ENCODE measurements at regions not wholly inside any gene's neighbourhood (a gene's known extent, or its start where the extent isn't known, plus 50 kb on each side); places are given as distances from the start of the nearest gene placed in this dataset.

DNA sequence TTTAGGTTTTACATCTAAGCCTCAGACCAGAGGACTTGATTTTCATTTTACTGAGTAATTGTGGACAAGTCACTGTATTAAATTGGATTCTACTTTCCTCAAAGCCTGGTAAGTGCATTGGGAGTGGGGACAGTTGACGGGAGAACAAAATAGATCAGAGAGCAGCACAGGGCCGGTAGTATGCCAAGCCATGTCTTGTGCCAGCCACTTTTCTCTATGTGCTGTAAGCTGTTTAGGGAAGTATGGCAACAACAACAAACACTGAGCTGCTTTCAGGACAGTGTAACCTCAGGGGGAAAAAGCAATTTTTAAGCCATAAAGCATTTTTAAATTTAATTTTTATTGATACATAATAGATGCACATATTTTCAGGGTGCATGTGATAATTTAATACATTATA, 365.9 kb upstream of the IGFBP3 start:
- ChIA-PET POLR2A (no interaction called here), CTCF (no interaction called here)
- TF ChIP-seq SUZ12 (IDR thresholded peaks at IDR 0.05) (no peak), ELF4 (IDR thresholded peaks at IDR 0.05) (no peak), HDGF (IDR thresholded peaks at IDR 0.05; ENCODE audit: borderline replicate concordance) (no peak), TARDBP (IDR thresholded peaks at IDR 0.05) (no peak), L3MBTL2 (conservative IDR thresholded peaks at IDR 0.05) (no peak), FOXA1 (IDR thresholded peaks at IDR 0.05) (no peak), BHLHE40 (IDR thresholded peaks at IDR 0.05; ENCODE audit: borderline replicate concordance) (no peak), LEF1 (IDR thresholded peaks at IDR 0.05; ENCODE audit: borderline replicate concordance) (no peak), CTBP1 (IDR thresholded peaks at IDR 0.05; ENCODE audit: borderline replicate concordance) (no peak), FOXK2 (IDR thresholded peaks at IDR 0.05) (no peak), ZNF384 (IDR thresholded peaks at IDR 0.05) (no peak), ARNT (IDR thresholded peaks at IDR 0.05) (no peak), NFRKB (IDR thresholded peaks at IDR 0.05) (no peak), FOXM1 (IDR thresholded peaks at IDR 0.05; ENCODE audit: borderline replicate concordance) (no peak), SP1 (IDR thresholded peaks at IDR 0.05) (no peak)
- TF ChIP-seq, protein P1, sequence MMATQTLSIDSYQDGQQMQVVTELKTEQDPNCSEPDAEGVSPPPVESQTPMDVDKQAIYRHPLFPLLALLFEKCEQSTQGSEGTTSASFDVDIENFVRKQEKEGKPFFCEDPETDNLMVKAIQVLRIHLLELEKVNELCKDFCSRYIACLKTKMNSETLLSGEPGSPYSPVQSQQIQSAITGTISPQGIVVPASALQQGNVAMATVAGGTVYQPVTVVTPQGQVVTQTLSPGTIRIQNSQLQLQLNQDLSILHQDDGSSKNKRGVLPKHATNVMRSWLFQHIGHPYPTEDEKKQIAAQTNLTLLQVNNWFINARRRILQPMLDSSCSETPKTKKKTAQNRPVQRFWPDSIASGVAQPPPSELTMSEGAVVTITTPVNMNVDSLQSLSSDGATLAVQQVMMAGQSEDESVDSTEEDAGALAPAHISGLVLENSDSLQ (IDR thresholded peaks at IDR 0.05): no peak
- DNase-seq (ENCODE audit: extremely low spot score): no peak

DNA sequence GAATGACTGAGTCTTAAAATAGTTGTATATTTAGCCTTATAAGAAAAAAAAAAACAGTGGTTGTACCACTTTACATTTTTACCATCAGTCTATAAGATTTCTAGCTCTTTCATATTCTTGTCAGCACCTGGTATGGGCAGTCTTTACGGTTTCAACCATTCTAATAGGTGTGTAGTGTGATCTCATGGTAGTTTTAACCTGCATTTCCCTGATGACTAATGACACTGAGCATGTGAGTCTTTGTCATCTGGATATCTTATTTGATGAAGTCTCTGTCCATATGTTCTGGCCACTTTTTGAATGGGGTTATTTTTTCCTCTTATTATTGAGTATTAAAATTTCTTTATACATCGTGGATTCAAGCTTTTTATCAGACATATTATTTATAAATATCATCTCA, 365.3 kb upstream of the IGFBP3 start:
- POLR2A ChIA-PET: no interaction called here
- CTCF ChIA-PET: no interaction called here
- no peak for DNase-seq (ENCODE audit: extremely low spot score)
- TF ChIP-seq BHLHE40 (IDR thresholded peaks at IDR 0.05; ENCODE audit: borderline replicate concordance) (no peak), FOXA1 (IDR thresholded peaks at IDR 0.05) (no peak), SUZ12 (IDR thresholded peaks at IDR 0.05) (no peak), L3MBTL2 (conservative IDR thresholded peaks at IDR 0.05) (no peak), ZNF384 (IDR thresholded peaks at IDR 0.05) (no peak)

DNA sequence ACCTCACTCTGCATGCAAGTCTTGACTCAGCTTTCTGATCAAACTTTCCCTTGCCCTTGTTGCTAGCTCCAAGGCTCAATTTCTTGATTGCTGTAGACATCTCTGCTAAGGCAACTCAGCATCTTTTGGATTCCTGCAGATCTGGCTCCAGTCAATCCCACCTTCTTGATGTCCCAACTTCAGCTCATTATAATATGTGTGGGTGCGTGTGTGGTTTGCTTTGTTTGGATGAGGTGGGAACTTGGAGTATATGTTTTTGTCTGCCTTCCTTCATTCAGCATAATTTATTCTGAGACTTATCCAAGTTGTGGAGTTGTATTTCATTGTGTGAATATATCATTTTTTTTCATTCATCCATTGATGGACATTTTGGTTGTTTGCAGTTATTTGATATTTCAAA, 364.8 kb upstream of the IGFBP3 start:
- CTCF ChIA-PET: no interaction called here
- DNase-seq (ENCODE audit: extremely low spot score): no peak
- POLR2A ChIA-PET: no interaction called here
- TF ChIP-seq, protein P1 (IDR thresholded peaks at IDR 0.05): no peak
- TF ChIP-seq TARDBP (IDR thresholded peaks at IDR 0.05) (no peak), BHLHE40 (IDR thresholded peaks at IDR 0.05; ENCODE audit: borderline replicate concordance) (no peak), LEF1 (IDR thresholded peaks at IDR 0.05; ENCODE audit: borderline replicate concordance) (no peak), FOXM1 (IDR thresholded peaks at IDR 0.05; ENCODE audit: borderline replicate concordance) (no peak), SUZ12 (IDR thresholded peaks at IDR 0.05) (no peak), ARNT (IDR thresholded peaks at IDR 0.05) (no peak), NFRKB (IDR thresholded peaks at IDR 0.05) (no peak), ELF4 (IDR thresholded peaks at IDR 0.05) (no peak), CTBP1 (IDR thresholded peaks at IDR 0.05; ENCODE audit: borderline replicate concordance) (no peak)

GRCh38 chr7:46283852-46284251, 362.8 kb upstream of the IGFBP3 start:
- DNase-seq (ENCODE audit: extremely low spot score): no peak
- TF ChIP-seq L3MBTL2 (conservative IDR thresholded peaks at IDR 0.05) (no peak), FOXA1 (IDR thresholded peaks at IDR 0.05) (no peak), ZNF384 (IDR thresholded peaks at IDR 0.05) (no peak), ARNT (IDR thresholded peaks at IDR 0.05) (no peak), SP1 (IDR thresholded peaks at IDR 0.05) (no peak), TARDBP (IDR thresholded peaks at IDR 0.05) (no peak), NFRKB (IDR thresholded peaks at IDR 0.05) (no peak), BHLHE40 (IDR thresholded peaks at IDR 0.05; ENCODE audit: borderline replicate concordance) (no peak), SUZ12 (IDR thresholded peaks at IDR 0.05) (no peak), FOXK2 (IDR thresholded peaks at IDR 0.05) (no peak), HDGF (IDR thresholded peaks at IDR 0.05; ENCODE audit: borderline replicate concordance) (no peak), FOXM1 (IDR thresholded peaks at IDR 0.05; ENCODE audit: borderline replicate concordance) (no peak), CTBP1 (IDR thresholded peaks at IDR 0.05; ENCODE audit: borderline replicate concordance) (no peak), ELF4 (IDR thresholded peaks at IDR 0.05) (no peak), LEF1 (IDR thresholded peaks at IDR 0.05; ENCODE audit: borderline replicate concordance) (no peak)
- TF ChIP-seq, protein P1 (IDR thresholded peaks at IDR 0.05): no peak
- POLR2A ChIA-PET: no interaction called here
- CTCF ChIA-PET: no interaction called here

DNA sequence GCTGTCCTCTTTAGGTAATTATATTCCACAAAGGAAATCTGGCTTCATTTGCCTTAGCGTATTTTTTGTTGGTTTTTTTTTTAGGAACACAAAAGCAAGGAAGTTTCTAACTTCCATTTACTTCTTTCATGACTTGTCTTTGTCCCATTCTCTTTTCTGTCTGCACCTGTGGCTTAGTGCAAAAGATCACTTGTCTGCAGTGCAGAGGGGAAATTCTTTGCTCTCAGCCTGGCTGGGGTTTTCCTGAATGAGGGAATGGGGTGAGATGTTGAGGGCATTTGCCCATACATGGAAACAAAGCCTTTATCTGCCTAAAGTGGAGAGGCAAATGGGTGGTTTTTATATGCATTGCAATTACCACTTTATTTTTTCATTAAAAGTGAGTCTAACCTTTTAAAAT, 361.1 kb upstream of the IGFBP3 start:
- POLR2A ChIA-PET: no interaction called here

GRCh38 chr7:46281071-46281470, 360.0 kb upstream of the IGFBP3 start:
- ChIA-PET POLR2A (no interaction called here), CTCF (no interaction called here)

More for the DNA sequence above, 361.1 kb upstream of the IGFBP3 start:
- CTCF ChIA-PET: no interaction called here
- DNase-seq (ENCODE audit: extremely low spot score): no peak
- TF ChIP-seq TARDBP (IDR thresholded peaks at IDR 0.05) (no peak), ELF4 (IDR thresholded peaks at IDR 0.05) (no peak), CTBP1 (IDR thresholded peaks at IDR 0.05; ENCODE audit: borderline replicate concordance) (no peak), ZNF384 (IDR thresholded peaks at IDR 0.05) (no peak), HDGF (IDR thresholded peaks at IDR 0.05; ENCODE audit: borderline replicate concordance) (no peak), LEF1 (IDR thresholded peaks at IDR 0.05; ENCODE audit: borderline replicate concordance) (no peak)

More at GRCh38 chr7:46281071-46281470, 360.0 kb upstream of the IGFBP3 start:
- TF ChIP-seq HDGF (IDR thresholded peaks at IDR 0.05; ENCODE audit: borderline replicate concordance) (no peak), FOXA1 (IDR thresholded peaks at IDR 0.05) (no peak), LEF1 (IDR thresholded peaks at IDR 0.05; ENCODE audit: borderline replicate concordance) (no peak), BHLHE40 (IDR thresholded peaks at IDR 0.05; ENCODE audit: borderline replicate concordance) (no peak), TARDBP (IDR thresholded peaks at IDR 0.05) (no peak), SUZ12 (IDR thresholded peaks at IDR 0.05) (no peak), ZNF384 (IDR thresholded peaks at IDR 0.05) (no peak), ARNT (IDR thresholded peaks at IDR 0.05) (no peak), ELF4 (IDR thresholded peaks at IDR 0.05) (no peak), CTBP1 (IDR thresholded peaks at IDR 0.05; ENCODE audit: borderline replicate concordance) (no peak), FOXK2 (IDR thresholded peaks at IDR 0.05) (no peak), NFRKB (IDR thresholded peaks at IDR 0.05) (no peak), FOXM1 (IDR thresholded peaks at IDR 0.05; ENCODE audit: borderline replicate concordance) (no peak), SP1 (IDR thresholded peaks at IDR 0.05) (no peak), L3MBTL2 (conservative IDR thresholded peaks at IDR 0.05) (no peak)
- TF ChIP-seq, protein P1 (IDR thresholded peaks at IDR 0.05): no peak
- no peak for DNase-seq (ENCODE audit: extremely low spot score)

Measured in HEK293T (cell line).